MM.1S (cell line): ENCODE measurements at regions not wholly inside any gene's neighbourhood (a gene's known extent, or its start where the extent isn't known, plus 50 kb on each side); places are given as distances from the start of the nearest gene placed in this dataset.

ENCODE experiments used
- DNase-seq: peaks from one replicate; pipeline ENCODE4 v3.0.0-alpha.2; 2015
- H2AFZ ChIP-seq: fragments of 300-600 bp; sonication (generic); 2 replicates; pipeline ENCODE4 v1.6.0; 2016; ENCODE audit warnings: antibody characterized with exemption, low read length
- H3F3A ChIP-seq: fragments of 300-600 bp; sonication (generic); 2 replicates; pipeline ENCODE4 v1.6.1; 2016; ENCODE audit warnings: mild to moderate bottlenecking, antibody characterized with exemption, low read length, moderate library complexity, mixed read lengths; ENCODE audit not compliant: insufficient read depth
- H3K27ac ChIP-seq: fragments of 300-600 bp; sonication (generic); 2 replicates; pipeline ENCODE4 v1.5.1; 2016; ENCODE audit warnings: mild to moderate bottlenecking, low read length
- H3K27me3 ChIP-seq: fragments of 300-600 bp; sonication (generic); replicated peaks from 2 replicates; pipeline ENCODE4 v1.6.0; 2016; ENCODE audit warnings: low read length; ENCODE audit not compliant: insufficient read depth
- H3K36me3 ChIP-seq: fragments of 300-600 bp; sonication (generic); replicated peaks from 2 replicates; pipeline ENCODE4 v1.6.1; 2016; ENCODE audit warnings: mild to moderate bottlenecking, low read length, mixed read lengths; ENCODE audit not compliant: insufficient read depth
- H3K4me1 ChIP-seq: fragments of 300-600 bp; sonication (generic); 2 replicates; pipeline ENCODE4 v1.6.1; 2016; ENCODE audit warnings: low read length, mixed read lengths
- H3K4me2 ChIP-seq: fragments of 300-600 bp; sonication (generic); 2 replicates; pipeline ENCODE4 v1.6.0; 2016; ENCODE audit warnings: low read depth, low read length
- H3K4me3 ChIP-seq: fragments of 300-600 bp; sonication (generic); 2 replicates; pipeline ENCODE4 v1.5.1; 2016; ENCODE audit warnings: low read length, mixed read lengths
- H3K79me2 ChIP-seq: fragments of 300-600 bp; sonication (generic); 2 replicates; pipeline ENCODE4 v1.6.1; 2016; ENCODE audit warnings: mixed run types, low read length, mixed read lengths
- H3K9ac ChIP-seq: fragments of 300-600 bp; sonication (generic); 2 replicates; pipeline ENCODE4 v1.6.1; 2016; ENCODE audit warnings: low read length, mixed read lengths
- H3K9me2 ChIP-seq: fragments of 300-600 bp; sonication (generic); replicated peaks from 2 replicates; pipeline ENCODE4 v1.6.1; 2016; ENCODE audit warnings: mild to moderate bottlenecking, low read length, mixed read lengths; ENCODE audit not compliant: insufficient read depth
- H3K9me3 ChIP-seq: fragments of 300-600 bp; sonication (generic); replicated peaks from 2 replicates; pipeline ENCODE4 v1.6.1; 2016; ENCODE audit warnings: mild to moderate bottlenecking, low read length, mixed read lengths; ENCODE audit not compliant: insufficient read depth
- H4K20me1 ChIP-seq: fragments of 300-600 bp; sonication (generic); 2 replicates; pipeline ENCODE4 v1.6.1; 2016; ENCODE audit warnings: mild to moderate bottlenecking, low read length, moderate library complexity, mixed read lengths; ENCODE audit not compliant: insufficient read depth
- CTCF ChIP-seq: fragments of 300-600 bp; sonication (generic); IDR thresholded peaks from 2 replicates; pipeline ENCODE4 v1.5.1; 2016; ENCODE audit warnings: antibody characterized with exemption, low read length, mixed read lengths
- EZH2 ChIP-seq: fragments of 300-600 bp; sonication (generic); optimal IDR thresholded peaks from 2 replicates; pipeline ENCODE3; 2017; ENCODE audit warnings: low read depth, mild to moderate bottlenecking, antibody characterized with exemption, low read length, mixed read lengths
- EZH2phosphoT487 ChIP-seq: fragments of 300-600 bp; sonication (generic); IDR thresholded peaks from 2 replicates; pipeline ENCODE4 v1.6.1; 2018; ENCODE audit warnings: antibody characterized with exemption, low read length

GRCh38 chr2:56128235-56128634 is 55.6 kb upstream of the CCDC85A start:
- Histone ChIP-seq H3K9ac (no peak overlapping the region), H3K36me3 (no peaks in the 10 kb centered on the region), H3K4me1 (no peaks in the 10 kb centered on the region), H3K9me2 (no peaks in the 10 kb centered on the region), H4K20me1 (no peaks in the 10 kb centered on the region), H3K27me3 (no peaks in the 10 kb centered on the region), H3K79me2 (no peaks in the 10 kb centered on the region), H2AFZ (no peak overlapping the region), H3K27ac (no peak overlapping the region), H3K9me3 (no peaks in the 10 kb centered on the region), H3K4me3 (no peak overlapping the region), H3F3A (no peaks in the 10 kb centered on the region), H3K4me2 (no peak overlapping the region)
- TF ChIP-seq CTCF, result no peak
- TF ChIP-seq EZH2phosphoT487, result no peak
- TF ChIP-seq EZH2, result no peak
- no peak for DNase-seq

- no peaks in the 10 kb centered on the region for H3F3A ChIP-seq
- H3K9me2 ChIP-seq, result no peaks in the 10 kb centered on the region
- peak; percentile 28 for DNase-seq
These were observed 53.2 kb upstream of the CCDC85A start for GRCh38 chr2:56130463-56131070.

GRCh38 chr2:56132138-56132537 is 51.7 kb upstream of the CCDC85A start:
- DNase-seq, result peak; percentile 56
- H3K9ac ChIP-seq, result no peak overlapping the region
- no peaks in the 10 kb centered on the region for H3K36me3 ChIP-seq
- no peaks in the 10 kb centered on the region for H3K9me2 ChIP-seq
- no peak overlapping the region for H2AFZ ChIP-seq
- no peak overlapping the region for H3K4me2 ChIP-seq
- H3K79me2 ChIP-seq, result no peaks in the 10 kb centered on the region
- H3K4me3 ChIP-seq, result no peak overlapping the region
- no peaks in the 10 kb centered on the region for H3K27me3 ChIP-seq
- no peaks in the 10 kb centered on the region for H3K9me3 ChIP-seq
- peak; percentile 45 for TF ChIP-seq CTCF
- TF ChIP-seq EZH2, result no peak
- TF ChIP-seq EZH2phosphoT487, result no peak
- H3F3A ChIP-seq, result no peaks in the 10 kb centered on the region
- H4K20me1 ChIP-seq, result no peaks in the 10 kb centered on the region
- H3K4me1 ChIP-seq, result no peaks in the 10 kb centered on the region
- H3K27ac ChIP-seq, result no peak overlapping the region

More at GRCh38 chr2:56130463-56131070, 53.2 kb upstream of the CCDC85A start:
- Histone ChIP-seq H3K4me1 (no peaks in the 10 kb centered on the region), H3K36me3 (no peaks in the 10 kb centered on the region), H3K4me3 (no peak overlapping the region), H3K27ac (no peak overlapping the region), H3K9ac (no peak overlapping the region), H3K27me3 (no peaks in the 10 kb centered on the region), H4K20me1 (no peaks in the 10 kb centered on the region), H3K79me2 (no peaks in the 10 kb centered on the region), H2AFZ (no peak overlapping the region), H3K9me3 (no peaks in the 10 kb centered on the region), H3K4me2 (no peak overlapping the region)
- TF ChIP-seq CTCF (peak; percentile 61), EZH2 (no peak), EZH2phosphoT487 (no peak)
